ENCODE measurements at regions not wholly inside any gene's neighbourhood (a gene's known extent, or its start where the extent isn't known, plus 50 kb on each side); places are given as distances from the start of the nearest gene placed in this dataset.

DNA sequence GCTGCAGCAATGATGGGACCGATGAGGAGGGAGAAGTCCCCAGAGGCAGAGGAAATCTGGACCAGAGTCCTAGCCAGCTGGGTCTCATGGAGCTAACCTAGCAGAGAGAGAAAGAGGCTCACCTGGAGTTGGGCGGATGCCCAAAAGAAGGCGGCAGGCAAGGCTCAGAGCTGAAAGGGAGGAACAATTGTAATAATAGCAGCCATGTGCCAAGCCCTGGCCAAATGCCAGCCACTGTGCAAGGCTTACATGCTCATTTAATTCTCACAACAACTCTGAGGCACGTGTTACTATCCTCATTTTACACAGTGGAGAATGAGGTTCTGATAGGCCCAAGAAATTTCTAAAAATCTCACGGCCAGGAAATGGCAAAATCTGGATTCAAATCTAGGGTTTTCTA lies 50.0 kb upstream of the ZNF648 start:
- TF ChIP-seq, protein P1, sequence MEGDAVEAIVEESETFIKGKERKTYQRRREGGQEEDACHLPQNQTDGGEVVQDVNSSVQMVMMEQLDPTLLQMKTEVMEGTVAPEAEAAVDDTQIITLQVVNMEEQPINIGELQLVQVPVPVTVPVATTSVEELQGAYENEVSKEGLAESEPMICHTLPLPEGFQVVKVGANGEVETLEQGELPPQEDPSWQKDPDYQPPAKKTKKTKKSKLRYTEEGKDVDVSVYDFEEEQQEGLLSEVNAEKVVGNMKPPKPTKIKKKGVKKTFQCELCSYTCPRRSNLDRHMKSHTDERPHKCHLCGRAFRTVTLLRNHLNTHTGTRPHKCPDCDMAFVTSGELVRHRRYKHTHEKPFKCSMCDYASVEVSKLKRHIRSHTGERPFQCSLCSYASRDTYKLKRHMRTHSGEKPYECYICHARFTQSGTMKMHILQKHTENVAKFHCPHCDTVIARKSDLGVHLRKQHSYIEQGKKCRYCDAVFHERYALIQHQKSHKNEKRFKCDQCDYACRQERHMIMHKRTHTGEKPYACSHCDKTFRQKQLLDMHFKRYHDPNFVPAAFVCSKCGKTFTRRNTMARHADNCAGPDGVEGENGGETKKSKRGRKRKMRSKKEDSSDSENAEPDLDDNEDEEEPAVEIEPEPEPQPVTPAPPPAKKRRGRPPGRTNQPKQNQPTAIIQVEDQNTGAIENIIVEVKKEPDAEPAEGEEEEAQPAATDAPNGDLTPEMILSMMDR (conservative IDR thresholded peaks at IDR 0.05; ENCODE audit: low read depth, low read length): no peak
- H3K4me3 ChIP-seq (ENCODE audit: low read depth, low read length): no peak overlapping the region
- no peak for DNase-seq (ENCODE audit: low read depth)
